IgD-negative memory B cell (primary cell): ENCODE measurements at regions not wholly inside any gene's neighbourhood (a gene's known extent, or its start where the extent isn't known, plus 50 kb on each side); places are given as distances from the start of the nearest gene placed in this dataset.

Experiments
- H3K27ac Mint-ChIP-seq, 3 donors: one replicate each; pipeline ENCODE4 v1.8.0; 2020 to 2022; ENCODE audit warnings: mild to moderate bottlenecking in 3 of 3, mixed read lengths in 3 of 3, moderate library complexity in 1 of 3
- H3K27me3 Mint-ChIP-seq: one replicate; pipeline ENCODE4 v1.8.0; 2021; ENCODE audit warnings: mixed read lengths
- H3K36me3 Mint-ChIP-seq: one replicate; pipeline ENCODE4 v1.8.0; 2020; ENCODE audit warnings: mild to moderate bottlenecking, mixed read lengths
- H3K4me1 Mint-ChIP-seq, 3 donors: one replicate each; pipeline ENCODE4 v1.8.0; 2020 to 2022; ENCODE audit warnings: mixed read lengths in 3 of 3, mild to moderate bottlenecking in 1 of 3
- H3K4me3 Mint-ChIP-seq, 4 donors: one replicate each; pipeline ENCODE4 v1.8.0; 2020 to 2022; ENCODE audit warnings: mild to moderate bottlenecking in 4 of 4, mixed read lengths in 4 of 4, moderate library complexity in 3 of 4
- H3K9me3 Mint-ChIP-seq, 3 donors: one replicate each; pipeline ENCODE4 v1.8.0; 2020 to 2021; ENCODE audit warnings: mixed read lengths in 3 of 3, mild to moderate bottlenecking in 1 of 3

- H3K27me3 Mint-ChIP-seq: peaks cover 1% of the 10 kb centered on the region
- no peak overlapping the region for H3K4me3 Mint-ChIP-seq
- peaks cover 0 to 16% (median 9%) of the 10 kb centered on the region in 3 donors for H3K9me3 Mint-ChIP-seq
- H3K27ac Mint-ChIP-seq: no peak overlapping the region
- no peaks in the 10 kb centered on the region for H3K4me1 Mint-ChIP-seq
- no peaks in the 10 kb centered on the region for H3K36me3 Mint-ChIP-seq
These were observed 86.8 kb upstream of the SERBP1 start for GRCh38 chr1:67517046-67517445.

- Mint-ChIP-seq H3K4me1 (no peaks in the 10 kb centered on the region), H3K36me3 (no peaks in the 10 kb centered on the region), H3K4me3 (no peak overlapping the region), H3K27ac (no peak overlapping the region), H3K9me3 (no peaks in the 10 kb centered on the region), H3K27me3 (peaks cover 8% of the 10 kb centered on the region)
These were observed 91.8 kb upstream of the SERBP1 start for GRCh38 chr1:67522001-67522441.

GRCh38 chr1:67522793-67523192, 92.6 kb upstream of the SERBP1 start:
- Mint-ChIP-seq H3K4me3 (no peak overlapping the region), H3K27me3 (peaks cover 10% of the 10 kb centered on the region), H3K36me3 (no peaks in the 10 kb centered on the region), H3K27ac (no peak overlapping the region), H3K9me3 (no peaks in the 10 kb centered on the region), H3K4me1 (no peaks in the 10 kb centered on the region)

GRCh38 chr1:67524143-67525052, 94.2 kb upstream of the SERBP1 start:
- Mint-ChIP-seq H3K4me1 (no peaks in the 10 kb centered on the region), H3K9me3 (no peaks in the 10 kb centered on the region), H3K27ac (peak overlapping the region in 1 of 3 donors; percentile 44), H3K27me3 (peaks cover 10% of the 10 kb centered on the region), H3K4me3 (no peak overlapping the region), H3K36me3 (no peaks in the 10 kb centered on the region)

- no peaks in the 10 kb centered on the region for H3K36me3 Mint-ChIP-seq
- H3K9me3 Mint-ChIP-seq: no peaks in the 10 kb centered on the region
- no peak overlapping the region for H3K27ac Mint-ChIP-seq
- peaks cover 10% of the 10 kb centered on the region for H3K27me3 Mint-ChIP-seq
- H3K4me3 Mint-ChIP-seq: no peak overlapping the region
- H3K4me1 Mint-ChIP-seq: no peaks in the 10 kb centered on the region
These were observed 95.0 kb upstream of the SERBP1 start for GRCh38 chr1:67525053-67525760.

GRCh38 chr1:67528141-67528540, 97.9 kb upstream of the SERBP1 start:
- Mint-ChIP-seq H3K9me3 (peaks cover 0 to 2% (median 0%) of the 10 kb centered on the region in 3 donors), H3K4me1 (no peaks in the 10 kb centered on the region)

GRCh38 chr1:67530071-67530470, 99.9 kb upstream of the SERBP1 start:
- Mint-ChIP-seq H3K27me3 (peaks cover 2% of the 10 kb centered on the region), H3K36me3 (peaks cover 3% of the 10 kb centered on the region), H3K4me1 (no peaks in the 10 kb centered on the region), H3K27ac (no peak overlapping the region), H3K9me3 (peaks cover 0 to 2% (median 0%) of the 10 kb centered on the region in 3 donors), H3K4me3 (no peak overlapping the region)

More at GRCh38 chr1:67528141-67528540, 97.9 kb upstream of the SERBP1 start:
- Mint-ChIP-seq H3K27me3 (peaks cover 8% of the 10 kb centered on the region), H3K36me3 (no peaks in the 10 kb centered on the region), H3K27ac (no peak overlapping the region), H3K4me3 (no peak overlapping the region)

- H3K4me3 Mint-ChIP-seq: no peak overlapping the region
- H3K9me3 Mint-ChIP-seq: peaks cover 0 to 2% (median 0%) of the 10 kb centered on the region in 3 donors
- H3K4me1 Mint-ChIP-seq: peaks cover 0 to 2% (median 0%) of the 10 kb centered on the region in 3 donors
- peaks cover 3% of the 10 kb centered on the region for H3K36me3 Mint-ChIP-seq
- H3K27me3 Mint-ChIP-seq: no peaks in the 10 kb centered on the region
- no peak overlapping the region for H3K27ac Mint-ChIP-seq
These were observed 102.4 kb upstream of the SERBP1 start for GRCh38 chr1:67532452-67533216.

- peaks cover 0 to 2% (median 0%) of the 10 kb centered on the region in 3 donors for H3K9me3 Mint-ChIP-seq
- H3K36me3 Mint-ChIP-seq: peaks cover 3% of the 10 kb centered on the region
- H3K4me3 Mint-ChIP-seq: no peak overlapping the region
- H3K4me1 Mint-ChIP-seq: peaks cover 0 to 2% (median 0%) of the 10 kb centered on the region in 3 donors
- H3K27ac Mint-ChIP-seq: peak overlapping the region in 1 of 3 donors; percentile 23
- H3K27me3 Mint-ChIP-seq: peaks cover 3% of the 10 kb centered on the region
These were observed 104.4 kb upstream of the SERBP1 start for GRCh38 chr1:67534627-67535065.

- Mint-ChIP-seq H3K9me3 (peaks cover 0 to 2% (median 0%) of the 10 kb centered on the region in 3 donors), H3K27me3 (peaks cover 3% of the 10 kb centered on the region), H3K27ac (no peak overlapping the region), H3K4me1 (peaks cover 0 to 2% (median 0%) of the 10 kb centered on the region in 3 donors), H3K4me3 (no peak overlapping the region), H3K36me3 (peaks cover 3% of the 10 kb centered on the region)
These were observed 105.3 kb upstream of the SERBP1 start for GRCh38 chr1:67535474-67535873.

- peaks cover 3% of the 10 kb centered on the region for H3K36me3 Mint-ChIP-seq
- no peak overlapping the region for H3K27ac Mint-ChIP-seq
- no peak overlapping the region for H3K4me3 Mint-ChIP-seq
- no peaks in the 10 kb centered on the region for H3K9me3 Mint-ChIP-seq
- peaks cover 0 to 2% (median 0%) of the 10 kb centered on the region in 3 donors for H3K4me1 Mint-ChIP-seq
- H3K27me3 Mint-ChIP-seq: peaks cover 3% of the 10 kb centered on the region
These were observed 106.9 kb upstream of the SERBP1 start for GRCh38 chr1:67536957-67537666.

GRCh38 chr1:67537667-67538018, 107.4 kb upstream of the SERBP1 start:
- Mint-ChIP-seq H3K9me3 (no peaks in the 10 kb centered on the region), H3K27me3 (peaks cover 3% of the 10 kb centered on the region), H3K4me3 (no peak overlapping the region), H3K27ac (no peak overlapping the region), H3K36me3 (peaks cover 3% of the 10 kb centered on the region), H3K4me1 (peaks cover 0 to 2% (median 0%) of the 10 kb centered on the region in 3 donors)

- Mint-ChIP-seq H3K9me3 (no peaks in the 10 kb centered on the region), H3K4me3 (no peak overlapping the region), H3K36me3 (no peaks in the 10 kb centered on the region), H3K4me1 (peaks cover 0 to 2% (median 0%) of the 10 kb centered on the region in 3 donors), H3K27me3 (peaks cover 3% of the 10 kb centered on the region), H3K27ac (no peak overlapping the region)
These were observed 110.0 kb upstream of the SERBP1 start for GRCh38 chr1:67540025-67540732.

GRCh38 chr1:67540733-67541125, 110.5 kb upstream of the SERBP1 start:
- Mint-ChIP-seq H3K36me3 (no peaks in the 10 kb centered on the region), H3K27ac (no peak overlapping the region), H3K9me3 (no peaks in the 10 kb centered on the region), H3K4me1 (no peaks in the 10 kb centered on the region), H3K4me3 (no peak overlapping the region), H3K27me3 (peaks cover 3% of the 10 kb centered on the region)
